H54 (cell line): ENCODE measurements at regions not wholly inside any gene's neighbourhood (a gene's known extent, or its start where the extent isn't known, plus 50 kb on each side); places are given as distances from the start of the nearest gene placed in this dataset.
A peak's percentile ranks its signal among the peaks of the same experiment; 100 is the strongest.

Source experiments
- DNase-seq: peaks from one replicate; pipeline ENCODE4 v3.0.0; 2011; ENCODE audit warnings: low spot score, mixed read lengths; ENCODE audit not compliant: insufficient read length
- FAIRE-seq: peaks from 3 replicates; lab custom pipeline; 2011; peaks lifted over from hg19 to GRCh38; lab: Jason Lieb, UNC
- POLR2A ChIP-seq: IDR thresholded peaks from 2 replicates; pipeline ENCODE4 v1.6.1; 2011; ENCODE audit warnings: low read depth, mild to moderate bottlenecking, low read length

DNA sequence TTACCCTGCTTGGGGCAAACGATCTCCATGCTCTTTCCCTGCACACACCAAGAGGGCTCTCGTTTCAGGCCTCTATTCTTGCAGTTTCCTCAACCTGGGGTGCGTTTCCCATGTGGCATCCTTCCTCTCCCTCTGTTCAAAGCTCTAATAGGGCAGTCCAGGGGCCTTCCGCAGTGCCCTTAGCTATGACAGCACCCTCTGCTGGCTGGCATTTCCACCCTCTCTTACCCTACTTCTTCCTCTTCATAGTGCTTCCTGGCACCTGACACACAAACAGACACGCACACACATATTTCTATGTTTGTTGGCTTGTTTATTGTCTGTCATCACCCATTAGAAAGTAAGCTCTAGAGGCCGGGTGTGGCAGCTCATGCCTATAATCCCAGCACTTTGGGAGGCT lies 294.0 kb downstream of the CLIC5 start:
- FAIRE-seq (no peak), DNase-seq (no peak)
- no peak for TF ChIP-seq POLR2A

DNA sequence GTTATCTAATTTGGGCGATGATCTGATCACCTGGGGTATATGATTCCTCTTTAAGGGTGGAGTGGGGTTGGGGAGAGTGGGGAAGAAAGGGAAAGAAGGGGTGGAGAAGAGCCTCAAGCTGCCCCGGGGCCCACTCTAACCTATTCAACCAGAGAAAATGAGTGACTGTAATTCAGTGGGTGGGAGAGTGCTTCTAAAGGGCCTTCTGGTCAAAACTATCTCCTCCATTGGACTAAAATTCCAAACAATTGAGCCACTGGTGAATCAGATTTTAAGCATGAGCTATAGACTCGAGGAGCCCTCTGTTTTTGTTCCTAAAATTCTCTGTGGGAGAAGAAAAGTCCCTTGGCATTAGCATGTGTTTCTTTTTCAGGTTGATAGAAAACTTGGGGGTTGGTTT lies 296.8 kb downstream of the CLIC5 start:
- TF ChIP-seq POLR2A, result no peak
- no peak for FAIRE-seq
- DNase-seq, result no peak

DNA sequence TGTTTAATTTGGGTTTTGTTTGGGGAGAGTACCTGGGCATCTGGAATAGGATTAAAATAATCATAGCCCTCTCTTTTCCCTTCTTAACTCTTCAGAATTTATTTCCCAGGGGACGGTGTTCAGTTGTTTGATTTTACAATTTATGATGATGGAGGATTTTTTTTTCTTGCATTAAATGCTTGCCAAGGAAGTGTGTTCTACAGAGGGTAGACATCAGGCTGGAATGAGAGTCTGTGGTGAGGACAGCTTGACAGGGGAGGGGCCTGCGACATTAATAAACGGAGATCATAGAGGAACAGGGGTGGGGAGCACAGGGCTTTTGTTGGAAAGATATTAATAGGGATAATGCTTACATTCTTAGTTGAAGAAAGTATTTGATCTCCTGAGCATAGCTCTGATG lies 297.5 kb downstream of the CLIC5 start:
- DNase-seq (no peak), FAIRE-seq (no peak)
- TF ChIP-seq POLR2A, result no peak

DNA sequence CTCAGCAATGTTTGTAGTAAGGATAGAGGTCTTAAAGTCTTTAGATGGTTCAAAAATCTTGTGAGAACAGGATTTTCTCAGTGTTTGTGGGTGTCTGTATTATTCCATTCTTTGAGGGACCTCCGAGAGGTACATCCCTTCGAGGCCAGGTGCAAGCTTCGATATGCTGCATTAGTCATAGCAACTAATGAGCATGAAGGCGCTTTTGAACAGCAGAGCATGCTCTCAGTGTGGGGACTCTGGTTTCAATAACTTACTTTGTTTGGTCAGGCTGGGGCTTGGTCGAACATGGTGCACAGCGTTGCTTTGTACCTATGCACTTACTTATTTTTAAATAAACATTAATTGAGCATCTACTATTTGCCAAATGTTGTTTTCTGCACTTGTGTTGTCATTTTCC lies 297.9 kb downstream of the CLIC5 start:
- no peak for DNase-seq
- TF ChIP-seq POLR2A, result no peak
- FAIRE-seq, result no peak

DNA sequence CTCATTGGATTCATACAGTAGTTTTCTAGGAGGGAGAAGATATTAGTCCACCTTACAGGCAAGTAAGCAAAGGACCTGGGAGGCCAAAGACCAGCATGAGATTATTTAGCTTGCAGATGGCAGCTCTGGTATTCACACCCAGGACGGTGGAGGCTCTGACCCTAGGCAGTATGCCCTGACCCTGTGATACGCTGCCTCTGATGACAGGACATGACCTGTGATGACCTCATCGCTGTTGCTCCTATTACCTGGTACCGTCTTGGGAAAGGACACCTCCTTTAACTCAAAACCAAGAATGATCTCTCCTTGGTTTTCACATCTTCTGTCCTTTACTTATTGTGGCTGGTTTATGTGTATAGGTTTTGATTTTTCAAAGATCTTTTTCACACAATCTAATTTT lies 298.6 kb downstream of the CLIC5 start:
- TF ChIP-seq POLR2A, result no peak
- no peak for DNase-seq
- FAIRE-seq, result no peak

DNA sequence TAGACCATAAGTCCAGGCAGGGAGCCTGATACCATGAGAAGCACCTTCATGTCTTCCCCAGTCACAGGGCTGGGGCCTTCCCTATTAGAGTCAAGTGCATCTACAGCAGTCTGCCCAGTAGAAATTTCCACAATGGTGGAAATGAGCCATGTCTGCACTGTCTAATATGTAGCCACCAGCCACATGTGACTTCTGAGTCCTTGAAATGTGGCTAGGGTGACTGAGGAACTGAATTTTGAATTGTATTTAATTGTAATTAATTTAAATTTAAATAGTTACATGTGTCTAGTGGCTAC lies 300.2 kb downstream of the CLIC5 start:
- no peak for TF ChIP-seq POLR2A
- no peak for FAIRE-seq
- DNase-seq, result no peak

DNA sequence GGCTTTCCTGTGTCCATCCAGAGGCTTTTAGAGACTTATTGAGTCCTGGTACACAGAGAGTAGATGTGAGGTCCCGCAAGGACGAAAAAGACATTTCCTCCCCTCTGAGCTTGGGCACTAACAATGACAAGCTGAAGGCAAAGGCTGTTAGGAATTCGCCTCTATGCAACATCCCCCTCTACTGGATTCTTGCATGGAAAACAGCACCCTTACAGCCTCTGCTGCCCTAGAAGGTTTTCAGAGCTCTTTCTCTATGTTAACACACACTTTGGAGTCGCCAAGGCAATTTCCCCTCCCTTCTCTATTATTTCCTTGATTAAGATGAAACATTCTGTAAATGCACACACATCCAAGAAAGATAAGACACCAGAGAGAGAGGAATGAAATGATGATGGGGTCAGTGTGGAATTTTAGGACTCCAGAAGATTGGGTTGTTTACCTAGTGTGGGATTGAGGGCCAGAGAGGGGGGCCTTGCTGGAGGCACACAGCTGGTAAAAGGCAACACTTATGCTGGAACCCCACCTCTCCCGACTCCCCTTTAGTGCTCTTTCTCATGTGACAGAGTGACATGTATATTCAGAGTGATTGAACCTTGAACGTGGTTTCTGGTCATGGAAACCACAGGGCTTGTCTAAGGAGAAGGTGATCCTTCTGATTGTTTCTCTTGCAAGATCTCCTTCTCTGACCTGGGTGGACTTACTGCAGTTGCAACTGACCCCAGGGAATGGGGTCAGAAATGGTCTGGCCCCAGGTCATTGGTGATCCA lies 300.7 kb downstream of the CLIC5 start:
- DNase-seq (peak; percentile 73), FAIRE-seq (peak; percentile 87)
- no peak for TF ChIP-seq POLR2A

DNA sequence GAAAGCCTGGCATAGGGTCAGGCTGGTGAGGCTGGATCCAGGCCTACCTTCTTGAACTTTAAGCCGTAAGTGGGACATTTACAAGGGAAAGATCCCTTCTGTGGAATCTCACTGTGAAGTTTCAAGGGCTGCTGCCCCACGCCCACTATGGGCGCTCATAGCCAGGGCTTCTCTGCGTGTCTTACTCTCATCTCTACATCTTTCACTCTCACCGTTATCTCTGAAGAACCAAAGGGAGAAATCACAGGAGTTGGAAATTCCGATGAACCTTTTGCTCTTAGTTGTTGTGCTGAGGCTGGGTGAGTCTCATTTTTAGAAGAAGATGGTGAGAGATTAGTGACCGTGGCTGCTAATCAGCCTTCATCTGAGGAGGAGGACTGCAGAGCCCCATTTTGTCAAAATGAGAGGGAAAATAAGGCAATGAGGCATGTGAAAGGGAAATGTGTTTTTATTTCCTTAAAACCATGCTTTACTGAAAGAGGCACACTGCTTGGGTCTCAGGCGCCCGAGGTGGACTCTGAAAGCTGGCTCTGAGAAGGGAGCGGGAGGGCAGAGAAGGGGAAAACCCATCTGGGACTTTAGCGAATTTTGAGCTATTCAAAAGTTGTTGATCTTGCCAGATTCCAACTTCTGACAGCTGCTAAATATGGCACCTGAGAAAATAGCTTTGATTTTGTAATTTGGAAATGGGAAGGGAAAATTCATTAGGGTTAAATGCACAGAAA lies 301.5 kb downstream of the CLIC5 start:
- FAIRE-seq (no peak), DNase-seq (no peak)
- no peak for TF ChIP-seq POLR2A
